Ishikawa (cell line): ENCODE measurements at regions not wholly inside any gene's neighbourhood (a gene's known extent, or its start where the extent isn't known, plus 50 kb on each side); places are given as distances from the start of the nearest gene placed in this dataset.

ENCODE experiments used
- CEBPB ChIP-seq: IDR thresholded peaks from 2 replicates; pipeline ENCODE4 v1.6.1; 2012
- EP300 ChIP-seq: IDR thresholded peaks from 2 replicates; pipeline ENCODE4 v1.6.1; 2012; ENCODE audit warnings: borderline replicate concordance
- TCF12 ChIP-seq: IDR thresholded peaks from 2 replicates; pipeline ENCODE4 v1.6.1; 2012; ENCODE audit warnings: low read depth
- USF1 ChIP-seq: IDR thresholded peaks from 2 replicates; pipeline ENCODE4 v1.6.1; 2012

GRCh38 chr1:186557147-186557777 lies 96.3 kb upstream of the PDC start:
- TF ChIP-seq TCF12 (no peak), CEBPB (no peak), USF1 (no peak), EP300 (no peak)
